Sigmoid colon (tissue), 6 donors: ENCODE measurements at regions not wholly inside any gene's neighbourhood (a gene's known extent, or its start where the extent isn't known, plus 50 kb on each side); places are given as distances from the start of the nearest gene placed in this dataset.

Experiments
- DNase-seq: peaks from one replicate; pipeline ENCODE4 v3.0.0-alpha.2; 2019
- H3K27ac ChIP-seq, 4 donors: fragments of 200-600 bp; sonication (generic); one replicate each; pipeline ENCODE4 v1.5.1; 2016 to 2019; ENCODE audit warnings: mild to moderate bottlenecking in 1 of 4
- H3K27me3 ChIP-seq, 3 donors: fragments of 200-600 bp; sonication (generic); one replicate each; pipeline ENCODE4 v1.5.1; 2019; ENCODE audit warnings: mild to moderate bottlenecking in 1 of 3
- H3K36me3 ChIP-seq, 4 donors: fragments of 200-600 bp; sonication (generic); one replicate each; pipeline ENCODE4 v1.5.1; 2016 to 2019
- H3K4me1 ChIP-seq, 4 donors: fragments of 200-600 bp; sonication (generic); one replicate each; pipeline ENCODE4 v1.5.1; 2017 to 2019
- H3K4me3 ChIP-seq, 4 donors: fragments of 200-600 bp; sonication (generic); one replicate each; pipeline ENCODE4 v1.5.1; 2017 to 2019; ENCODE audit warnings: mild to moderate bottlenecking in 2 of 4, moderate library complexity in 1 of 4
- H3K9me3 ChIP-seq, 4 donors: fragments of 200-600 bp in 3 of 4; sonication (generic) in 3 of 4; one replicate each; pipeline versions ENCODE4 v1.5.1 to v1.6.1; 2013 to 2019
- EP300 ChIP-seq, 4 donors: sonication (generic); formaldehyde crosslinking; IDR thresholded peaks; one replicate each; pipeline ENCODE4 v1.6.1; 2017; ENCODE audit warnings: antibody characterized with exemption in 4 of 4
- POLR2A ChIP-seq, 2 donors: fragments of 450-650 bp; IDR thresholded peaks; one replicate each; pipeline ENCODE4 v1.6.1; 2016; ENCODE audit warnings: antibody characterized with exemption in 2 of 2, mild to moderate bottlenecking in 2 of 2, moderate library complexity in 2 of 2
- POLR2AphosphoS5 ChIP-seq, 4 donors: sonication (generic); formaldehyde crosslinking; IDR thresholded peaks; one replicate each; pipeline ENCODE4 v1.6.1; 2017; ENCODE audit warnings: antibody characterized with exemption in 4 of 4
- WGBS, 2 donors: extraction: QIAGEN DNeasy Blood & Tissue Kit; methylation state at CpG; one replicate each; pipeline ENCODE4 v1.1.7; 2013; 5-methylcytosine and 5-hydroxymethylcytosine counted together
- intact Hi-C: fragments of 100-400 bp; cut with DNase I; formaldehyde crosslinking; loops from one replicate; pipeline ENCODE4 v1.15.1; 2023
- TF ChIP-seq, protein P1 (sequence below), 4 experiments: fragments of 450-650 bp in 3 of 4; fragments of 200-600 bp in 1 of 4; IDR thresholded peaks; one replicate each; pipeline ENCODE4 v1.5.1; 2016 to 2019; ENCODE audit warnings: antibody characterized with exemption in 4 of 4, mild to moderate bottlenecking in 3 of 4, moderate library complexity in 2 of 4
- donor health status: healthy with polysubstance abuse.
- donor health status: healthy.

DNA sequence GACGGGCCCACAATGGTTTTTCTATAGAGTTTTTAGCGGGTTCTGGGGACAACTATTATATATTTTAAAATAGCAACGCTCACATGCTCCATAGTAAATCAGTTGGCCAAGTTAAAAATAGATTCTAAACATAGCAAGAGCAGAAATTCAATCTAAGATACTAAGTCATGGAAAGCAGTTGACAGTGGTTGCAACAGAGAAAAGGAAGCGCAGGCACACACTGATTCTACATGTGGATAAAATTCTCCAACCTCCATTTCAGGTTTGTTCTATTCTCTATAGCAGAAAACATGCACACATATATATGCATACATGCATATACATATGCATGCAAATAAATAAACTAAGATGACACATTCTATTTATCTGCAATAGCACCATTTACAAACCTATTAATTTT, 89.6 kb upstream of the HNRNPU start:
- no peak for DNase-seq
- WGBS, 2 donors: 70 to 88% methylated on average over 4 of the region's 4 CpGs
- TF ChIP-seq EP300 (IDR thresholded peaks at IDR 0.05) (no peak), POLR2AphosphoS5 (IDR thresholded peaks at IDR 0.05) (no peak), POLR2A (IDR thresholded peaks at IDR 0.05) (no peak)
- TF ChIP-seq, protein P1, sequence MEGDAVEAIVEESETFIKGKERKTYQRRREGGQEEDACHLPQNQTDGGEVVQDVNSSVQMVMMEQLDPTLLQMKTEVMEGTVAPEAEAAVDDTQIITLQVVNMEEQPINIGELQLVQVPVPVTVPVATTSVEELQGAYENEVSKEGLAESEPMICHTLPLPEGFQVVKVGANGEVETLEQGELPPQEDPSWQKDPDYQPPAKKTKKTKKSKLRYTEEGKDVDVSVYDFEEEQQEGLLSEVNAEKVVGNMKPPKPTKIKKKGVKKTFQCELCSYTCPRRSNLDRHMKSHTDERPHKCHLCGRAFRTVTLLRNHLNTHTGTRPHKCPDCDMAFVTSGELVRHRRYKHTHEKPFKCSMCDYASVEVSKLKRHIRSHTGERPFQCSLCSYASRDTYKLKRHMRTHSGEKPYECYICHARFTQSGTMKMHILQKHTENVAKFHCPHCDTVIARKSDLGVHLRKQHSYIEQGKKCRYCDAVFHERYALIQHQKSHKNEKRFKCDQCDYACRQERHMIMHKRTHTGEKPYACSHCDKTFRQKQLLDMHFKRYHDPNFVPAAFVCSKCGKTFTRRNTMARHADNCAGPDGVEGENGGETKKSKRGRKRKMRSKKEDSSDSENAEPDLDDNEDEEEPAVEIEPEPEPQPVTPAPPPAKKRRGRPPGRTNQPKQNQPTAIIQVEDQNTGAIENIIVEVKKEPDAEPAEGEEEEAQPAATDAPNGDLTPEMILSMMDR (IDR thresholded peaks at IDR 0.05): no peak
- Histone ChIP-seq H3K36me3 (no peaks in the 10 kb centered on the region), H3K4me1 (peaks cover 0 to 11% (median 9%) of the 10 kb centered on the region in 4 donors), H3K27me3 (no peaks in the 10 kb centered on the region), H3K9me3 (no peaks in the 10 kb centered on the region), H3K4me3 (no peak overlapping the region), H3K27ac (no peak overlapping the region)
- intact Hi-C loops: no loop called here

DNA sequence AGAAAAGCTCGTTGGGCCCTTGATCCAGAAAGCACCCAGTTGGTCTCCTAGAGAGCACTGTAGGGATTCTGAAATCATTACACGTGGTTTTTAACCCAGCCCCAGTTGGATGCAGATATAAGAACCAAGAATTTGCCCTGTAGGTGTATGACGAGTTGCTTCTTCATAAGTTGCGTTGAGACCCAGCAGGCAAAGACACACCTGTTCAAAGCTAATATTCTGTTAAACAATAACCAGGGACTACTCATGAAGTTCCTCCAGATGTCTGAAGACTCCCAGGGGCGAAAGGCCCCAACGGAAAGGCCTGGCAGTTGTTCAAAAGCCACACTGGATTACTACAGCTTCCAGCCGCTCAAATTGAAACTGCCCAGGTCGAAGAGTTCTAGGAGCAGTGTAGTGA, 88.6 kb upstream of the HNRNPU start:
- no peak overlapping the region for H3K27ac ChIP-seq
- no peak for TF ChIP-seq POLR2A (IDR thresholded peaks at IDR 0.05)
- no peak for TF ChIP-seq POLR2AphosphoS5 (IDR thresholded peaks at IDR 0.05)
- TF ChIP-seq, protein P1 (IDR thresholded peaks at IDR 0.05): no peak
- TF ChIP-seq EP300 (IDR thresholded peaks at IDR 0.05): no peak
- no peaks in the 10 kb centered on the region for H3K36me3 ChIP-seq
- intact Hi-C loops: no loop called here
- no peak for DNase-seq
- no peaks in the 10 kb centered on the region for H3K27me3 ChIP-seq
- H3K4me3 ChIP-seq: no peak overlapping the region
- peaks cover 0 to 11% (median 9%) of the 10 kb centered on the region in 4 donors for H3K4me1 ChIP-seq
- whole genome bisulfite sequencing, 2 donors: 16 to 43% methylated on average over 8 of the region's 8 CpGs
- H3K9me3 ChIP-seq: no peaks in the 10 kb centered on the region

GRCh38 chr1:244952280-244952933, 88.1 kb upstream of the HNRNPU start:
- Histone ChIP-seq H3K36me3 (no peaks in the 10 kb centered on the region), H3K9me3 (no peaks in the 10 kb centered on the region), H3K4me1 (peaks cover 0 to 11% (median 9%) of the 10 kb centered on the region in 4 donors), H3K4me3 (no peak overlapping the region), H3K27ac (no peak overlapping the region), H3K27me3 (no peaks in the 10 kb centered on the region)
- DNase-seq: no peak
- intact Hi-C loops: no loop called here
- WGBS, 2 donors: 61 to 86% methylated on average over 5 of the region's 5 CpGs
- TF ChIP-seq POLR2AphosphoS5 (IDR thresholded peaks at IDR 0.05): no peak
- TF ChIP-seq, protein P1 (IDR thresholded peaks at IDR 0.05): no peak
- TF ChIP-seq POLR2A (IDR thresholded peaks at IDR 0.05): no peak
- no peak for TF ChIP-seq EP300 (IDR thresholded peaks at IDR 0.05)

- WGBS, 2 donors: 96 to 98% methylated on average over 4 of the region's 4 CpGs
Observed at GRCh38 chr1:244948416-244948815, 84.1 kb upstream of the HNRNPU start.

More at GRCh38 chr1:244948416-244948815, 84.1 kb upstream of the HNRNPU start:
- intact Hi-C loops: no loop called here
- Histone ChIP-seq H3K9me3 (no peaks in the 10 kb centered on the region), H3K27me3 (no peaks in the 10 kb centered on the region), H3K4me3 (no peak overlapping the region), H3K4me1 (no peaks in the 10 kb centered on the region), H3K27ac (no peak overlapping the region), H3K36me3 (no peaks in the 10 kb centered on the region)
- TF ChIP-seq, protein P1 (IDR thresholded peaks at IDR 0.05): no peak
- TF ChIP-seq EP300 (IDR thresholded peaks at IDR 0.05): no peak
- TF ChIP-seq POLR2A (IDR thresholded peaks at IDR 0.05): no peak
- no peak for TF ChIP-seq POLR2AphosphoS5 (IDR thresholded peaks at IDR 0.05)
- no peak for DNase-seq
